ENCODE measurements at regions not wholly inside any gene's neighbourhood (a gene's known extent, or its start where the extent isn't known, plus 50 kb on each side); places are given as distances from the start of the nearest gene placed in this dataset.

GRCh38 chr10:6969659-6970058 lies 389.6 kb upstream of the PRKCQ start:
- TF ChIP-seq, protein P1, sequence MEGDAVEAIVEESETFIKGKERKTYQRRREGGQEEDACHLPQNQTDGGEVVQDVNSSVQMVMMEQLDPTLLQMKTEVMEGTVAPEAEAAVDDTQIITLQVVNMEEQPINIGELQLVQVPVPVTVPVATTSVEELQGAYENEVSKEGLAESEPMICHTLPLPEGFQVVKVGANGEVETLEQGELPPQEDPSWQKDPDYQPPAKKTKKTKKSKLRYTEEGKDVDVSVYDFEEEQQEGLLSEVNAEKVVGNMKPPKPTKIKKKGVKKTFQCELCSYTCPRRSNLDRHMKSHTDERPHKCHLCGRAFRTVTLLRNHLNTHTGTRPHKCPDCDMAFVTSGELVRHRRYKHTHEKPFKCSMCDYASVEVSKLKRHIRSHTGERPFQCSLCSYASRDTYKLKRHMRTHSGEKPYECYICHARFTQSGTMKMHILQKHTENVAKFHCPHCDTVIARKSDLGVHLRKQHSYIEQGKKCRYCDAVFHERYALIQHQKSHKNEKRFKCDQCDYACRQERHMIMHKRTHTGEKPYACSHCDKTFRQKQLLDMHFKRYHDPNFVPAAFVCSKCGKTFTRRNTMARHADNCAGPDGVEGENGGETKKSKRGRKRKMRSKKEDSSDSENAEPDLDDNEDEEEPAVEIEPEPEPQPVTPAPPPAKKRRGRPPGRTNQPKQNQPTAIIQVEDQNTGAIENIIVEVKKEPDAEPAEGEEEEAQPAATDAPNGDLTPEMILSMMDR (IDR thresholded peaks at IDR 0.05; ENCODE audit: poor library complexity) = no peak
- no peak for TF ChIP-seq EZH2phosphoT487 (IDR thresholded peaks at IDR 0.05; ENCODE audit: low read depth, severe bottlenecking, unreplicated experiment)
